Mesenchymal stem cell (in vitro differentiated cells and primary cell): ENCODE measurements at regions not wholly inside any gene's neighbourhood (a gene's known extent, or its start where the extent isn't known, plus 50 kb on each side); places are given as distances from the start of the nearest gene placed in this dataset.
A peak's percentile ranks its signal among the peaks of the same experiment; 100 is the strongest.

Source experiments
- DNase-seq: peaks from one replicate; pipeline ENCODE4 v3.0.0-alpha.2; 2013
- H2AFZ ChIP-seq: one replicate; pipeline ENCODE4 v1.6.1; 2013; ENCODE audit warnings: low read depth, mild to moderate bottlenecking, control low read depth, inconsistent platforms, low read length, moderate library complexity
- H2AK5ac ChIP-seq: 2 replicates; pipeline ENCODE4 v1.6.1; 2013; ENCODE audit warnings: low read length, moderate library complexity, mild to moderate bottlenecking, inconsistent platforms; ENCODE audit not compliant: severe bottlenecking
- H2BK120ac ChIP-seq: one replicate; pipeline ENCODE4 v1.6.1; 2013; ENCODE audit warnings: low read depth, mild to moderate bottlenecking, inconsistent platforms, low read length, moderate library complexity
- H2BK12ac ChIP-seq, 2 experiments: one replicate each; pipeline ENCODE4 v1.6.1; 2013; ENCODE audit warnings: inconsistent platforms in 2 of 2, low read length in 2 of 2, mild to moderate bottlenecking in 2 of 2, moderate library complexity in 2 of 2, control low read depth in 1 of 2
- H2BK15ac ChIP-seq: one replicate; pipeline ENCODE4 v1.6.1; 2013; ENCODE audit warnings: mild to moderate bottlenecking, low read depth, inconsistent platforms; ENCODE audit not compliant: poor library complexity, severe bottlenecking
- H2BK5ac ChIP-seq: 2 replicates; pipeline ENCODE4 v1.6.1; 2013; ENCODE audit warnings: low read depth, mild to moderate bottlenecking, low read length, control low read depth, inconsistent platforms; ENCODE audit not compliant: poor library complexity, severe bottlenecking
- H3K14ac ChIP-seq, 2 experiments: one replicate each; pipeline ENCODE4 v1.6.1; 2013; ENCODE audit warnings: inconsistent platforms in 2 of 2, low read length in 2 of 2, control low read depth in 1 of 2, mild to moderate bottlenecking in 1 of 2, moderate library complexity in 1 of 2
- H3K18ac ChIP-seq, 2 experiments: one replicate each; pipeline ENCODE4 v1.6.1; 2013; ENCODE audit warnings: inconsistent platforms in 2 of 2, low read length in 2 of 2, control low read depth in 1 of 2, low read depth in 1 of 2, mild to moderate bottlenecking in 1 of 2
- H3K23ac ChIP-seq, 2 experiments: one replicate each; pipeline ENCODE4 v1.6.1; 2013; ENCODE audit warnings: inconsistent platforms in 2 of 2, low read length in 2 of 2, mild to moderate bottlenecking in 2 of 2, moderate library complexity in 2 of 2, control low read depth in 1 of 2
- H3K27ac ChIP-seq: 2 replicates; pipeline ENCODE4 v1.5.1; 2013; ENCODE audit warnings: mild to moderate bottlenecking, moderate library complexity, low read length, control low read depth, inconsistent platforms; ENCODE audit not compliant: poor library complexity, severe bottlenecking
- H3K27me3 ChIP-seq, 2 experiments: 2 replicates each; pipeline versions ENCODE4 v1.6.1 to v1.7.0; 2013; ENCODE audit warnings: low read length in 2 of 2, mild to moderate bottlenecking in 2 of 2, moderate library complexity in 2 of 2, control low read depth in 1 of 2, inconsistent platforms in 1 of 2; ENCODE audit not compliant: control insufficient read depth in 1 of 2, insufficient read depth in 1 of 2
- H3K36me3 ChIP-seq, 2 experiments: 2 replicates each; pipeline versions ENCODE4 v1.6.1 to v1.7.0; 2013; ENCODE audit warnings: low read length in 2 of 2, control low read depth in 1 of 2, inconsistent platforms in 1 of 2, low read depth in 1 of 2, mild to moderate bottlenecking in 1 of 2; ENCODE audit not compliant: insufficient read depth in 2 of 2, control insufficient read depth in 1 of 2
- H3K4ac ChIP-seq, 2 experiments: one replicate each; pipeline ENCODE4 v1.6.1; 2013; ENCODE audit warnings: inconsistent platforms in 2 of 2, low read length in 2 of 2, mild to moderate bottlenecking in 2 of 2, moderate library complexity in 2 of 2, control low read depth in 1 of 2, low read depth in 1 of 2
- H3K4me1 ChIP-seq: 2 replicates; pipeline ENCODE4 v1.6.1; 2013; ENCODE audit warnings: low read depth, low read length, control low read depth; ENCODE audit not compliant: control insufficient read depth, insufficient read depth
- H3K4me2 ChIP-seq: 2 replicates; pipeline ENCODE4 v1.6.1; 2013; ENCODE audit warnings: low read length, mild to moderate bottlenecking, inconsistent platforms; ENCODE audit not compliant: poor library complexity, severe bottlenecking
- H3K4me3 ChIP-seq, 2 experiments: 2 replicates each; pipeline versions ENCODE4 v1.5.1 to v1.7.0; 2013; ENCODE audit warnings: low read length in 2 of 2, mild to moderate bottlenecking in 2 of 2, control low read depth in 1 of 2, low read depth in 1 of 2; ENCODE audit not compliant: insufficient read depth in 1 of 2
- H3K79me1 ChIP-seq: replicated peaks from 2 replicates; pipeline ENCODE4 v1.6.1; 2013; ENCODE audit warnings: mild to moderate bottlenecking, control low read depth, low read length, inconsistent platforms; ENCODE audit not compliant: poor library complexity, severe bottlenecking
- H3K9ac ChIP-seq: 2 replicates; pipeline ENCODE4 v1.7.0; 2013; ENCODE audit warnings: mild to moderate bottlenecking, low read length, moderate library complexity
- H3K9me3 ChIP-seq: 2 replicates; pipeline ENCODE4 v1.7.0; 2013; ENCODE audit warnings: mild to moderate bottlenecking, low read length; ENCODE audit not compliant: control insufficient read depth
- H4K8ac ChIP-seq: one replicate; pipeline ENCODE4 v1.6.1; 2013; ENCODE audit warnings: inconsistent platforms, mild to moderate bottlenecking, low read length, moderate library complexity
- H4K91ac ChIP-seq: one replicate; pipeline ENCODE4 v1.6.1; 2013; ENCODE audit warnings: mild to moderate bottlenecking, low read length, inconsistent platforms
- WGBS: methylation state at CpG from one replicate; pipeline ENCODE4 v1.1.7; 2013; ENCODE audit warnings: mixed read lengths; 5-methylcytosine and 5-hydroxymethylcytosine counted together

DNA sequence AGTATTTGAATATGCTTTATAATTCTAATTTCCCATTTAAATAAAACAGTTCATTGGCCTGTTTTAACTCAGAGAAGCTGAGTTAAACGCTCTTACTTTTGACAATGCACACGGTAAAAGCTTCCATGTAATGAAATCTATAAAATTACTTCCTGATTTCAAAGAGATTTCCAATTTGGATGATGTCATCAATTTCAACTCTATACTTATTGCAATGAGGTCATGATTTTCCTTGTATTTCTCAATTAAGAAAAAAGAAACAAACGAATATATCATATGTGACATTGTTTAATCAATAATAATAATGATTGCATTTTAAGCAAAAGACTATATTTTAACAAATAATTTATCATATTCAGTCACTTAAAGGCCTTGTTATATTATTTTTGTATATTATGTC lies 926.1 kb upstream of the MANEA start:
- Histone ChIP-seq H3K23ac (no peak overlapping the region), H2AFZ (no peak overlapping the region), H4K91ac (no peak overlapping the region), H3K18ac (no peak overlapping the region), H3K4ac (no peak overlapping the region), H3K4me2 (no peak overlapping the region), H4K8ac (no peak overlapping the region), H3K27me3 (no peaks in the 10 kb centered on the region), H3K4me3 (no peak overlapping the region), H2BK15ac (no peak overlapping the region), H3K9me3 (peaks cover 2% of the 10 kb centered on the region), H2AK5ac (no peak overlapping the region), H3K27ac (no peak overlapping the region), H2BK12ac (no peak overlapping the region), H3K14ac (no peak overlapping the region), H3K36me3 (no peaks in the 10 kb centered on the region), H3K9ac (no peak overlapping the region), H3K4me1 (no peaks in the 10 kb centered on the region), H2BK120ac (no peak overlapping the region), H3K79me1 (no peaks in the 10 kb centered on the region), H2BK5ac (no peak overlapping the region)
- no CpG with 5 or more reads among the region's 3 CpGs for WGBS
- no peak for DNase-seq

DNA sequence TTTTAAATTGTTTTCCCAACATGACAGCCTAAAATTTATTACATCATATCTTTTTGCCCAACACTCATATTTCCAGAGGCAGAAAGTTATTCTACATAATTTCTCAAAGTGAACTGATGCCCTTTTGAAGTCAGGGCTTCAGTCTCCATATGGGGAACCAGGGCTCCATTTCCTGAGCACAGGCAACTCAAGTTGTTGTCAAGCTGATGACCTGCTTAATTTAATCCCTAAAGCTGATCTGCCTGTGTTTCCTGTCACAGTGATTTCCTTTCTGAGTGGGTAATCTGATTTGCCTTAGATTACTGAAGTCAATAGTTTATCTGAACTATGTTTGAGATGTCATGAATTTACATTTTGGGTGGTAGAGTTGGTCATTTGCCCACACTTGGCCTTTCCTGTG lies 932.1 kb upstream of the MANEA start:
- H2BK120ac ChIP-seq = no peak overlapping the region
- H3K4me3 ChIP-seq = no peak overlapping the region
- no peaks in the 10 kb centered on the region for H3K79me1 ChIP-seq
- H4K91ac ChIP-seq = no peak overlapping the region
- no peaks in the 10 kb centered on the region for H3K9me3 ChIP-seq
- H3K14ac ChIP-seq = no peak overlapping the region
- no peaks in the 10 kb centered on the region for H3K4me1 ChIP-seq
- no peak overlapping the region for H2BK12ac ChIP-seq
- H3K4ac ChIP-seq = no peak overlapping the region
- no peak overlapping the region for H3K18ac ChIP-seq
- H3K23ac ChIP-seq = no peak overlapping the region
- H3K27ac ChIP-seq = no peak overlapping the region
- DNase-seq = no peak
- no peak overlapping the region for H2BK15ac ChIP-seq
- H3K36me3 ChIP-seq = no peaks in the 10 kb centered on the region
- H3K27me3 ChIP-seq = no peaks in the 10 kb centered on the region
- no peak overlapping the region for H2BK5ac ChIP-seq
- H2AK5ac ChIP-seq = no peak overlapping the region
- H3K9ac ChIP-seq = no peak overlapping the region
- H3K4me2 ChIP-seq = no peak overlapping the region
- no peak overlapping the region for H2AFZ ChIP-seq
- no peak overlapping the region for H4K8ac ChIP-seq

DNA sequence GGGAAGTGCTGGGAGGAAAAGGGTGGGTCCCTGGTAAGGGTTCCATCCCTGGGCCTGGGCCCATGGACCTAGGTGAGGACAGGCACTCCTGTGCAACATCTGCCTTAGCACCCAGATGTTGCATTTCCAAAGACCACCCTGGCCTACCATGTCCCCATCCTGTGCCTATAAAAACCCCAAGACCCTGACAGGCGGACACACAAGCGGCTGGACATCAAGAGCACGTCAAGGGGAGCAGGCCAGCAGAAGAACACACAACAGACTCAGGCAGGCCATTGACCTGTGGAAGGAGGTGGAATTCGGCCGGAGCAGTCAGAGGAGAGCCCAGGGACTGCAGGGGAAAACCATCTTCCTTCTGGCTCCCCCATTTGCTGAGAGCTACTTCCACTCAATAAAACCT lies 937.8 kb upstream of the MANEA start:
- Histone ChIP-seq H3K27me3 (no peaks in the 10 kb centered on the region), H3K4me2 (no peak overlapping the region), H2AFZ (no peak overlapping the region), H3K4ac (no peak overlapping the region), H3K9me3 (no peaks in the 10 kb centered on the region), H3K14ac (no peak overlapping the region), H3K27ac (no peak overlapping the region), H3K23ac (no peak overlapping the region), H2BK15ac (no peak overlapping the region), H3K4me1 (no peaks in the 10 kb centered on the region), H3K9ac (no peak overlapping the region), H2BK5ac (no peak overlapping the region), H4K8ac (no peak overlapping the region), H2BK120ac (no peak overlapping the region), H3K79me1 (no peaks in the 10 kb centered on the region), H3K4me3 (no peak overlapping the region), H3K36me3 (no peaks in the 10 kb centered on the region), H4K91ac (no peak overlapping the region), H2BK12ac (no peak overlapping the region), H2AK5ac (no peak overlapping the region), H3K18ac (no peak overlapping the region)
- WGBS = 77% methylated on average over 5 of the region's 5 CpGs
- DNase-seq = no peak

GRCh38 chr6:94636780-94637385 lies 940.5 kb upstream of the MANEA start:
- H3K9me3 ChIP-seq = no peaks in the 10 kb centered on the region
- H3K4me2 ChIP-seq = no peak overlapping the region
- H2BK15ac ChIP-seq = no peak overlapping the region
- no peak overlapping the region for H2BK5ac ChIP-seq
- peak; percentile 28 for DNase-seq
- 0% methylated on average over 1 of the region's 4 CpGs for WGBS
- no peak overlapping the region for H3K18ac ChIP-seq
- no peak overlapping the region for H3K23ac ChIP-seq
- no peak overlapping the region for H2BK12ac ChIP-seq
- no peak overlapping the region for H3K27ac ChIP-seq
- H3K4me3 ChIP-seq = no peak overlapping the region
- H3K9ac ChIP-seq = no peak overlapping the region
- no peak overlapping the region for H2AFZ ChIP-seq
- H2AK5ac ChIP-seq = no peak overlapping the region
- no peaks in the 10 kb centered on the region for H3K4me1 ChIP-seq
- no peak overlapping the region for H3K14ac ChIP-seq
- H3K27me3 ChIP-seq = no peaks in the 10 kb centered on the region
- no peak overlapping the region for H2BK120ac ChIP-seq
- H3K79me1 ChIP-seq = no peaks in the 10 kb centered on the region
- H4K8ac ChIP-seq = no peak overlapping the region
- H3K4ac ChIP-seq = no peak overlapping the region
- H3K36me3 ChIP-seq = no peaks in the 10 kb centered on the region
- H4K91ac ChIP-seq = no peak overlapping the region
